Hepatocyte (in vitro differentiated cells): ENCODE measurements at regions not wholly inside any gene's neighbourhood (a gene's known extent, or its start where the extent isn't known, plus 50 kb on each side); places are given as distances from the start of the nearest gene placed in this dataset.

ENCODE experiments used
- DNase-seq: peaks from one replicate; pipeline ENCODE4 v3.0.0-alpha.2; 2016; ENCODE audit warnings: low spot score
- H2AFZ ChIP-seq: fragments of 200-600 bp; sonication (generic); 2 replicates; pipeline ENCODE4 v1.6.0; 2016; ENCODE audit warnings: antibody characterized with exemption, mild to moderate bottlenecking
- H3K27ac ChIP-seq: fragments of 200-600 bp; sonication (generic); 2 replicates; pipeline ENCODE4 v1.5.1; 2016; ENCODE audit warnings: mild to moderate bottlenecking
- H3K27me3 ChIP-seq: fragments of 200-600 bp; sonication (generic); 2 replicates; pipeline ENCODE4 v1.6.1; 2016
- H3K36me3 ChIP-seq: fragments of 200-600 bp; sonication (generic); replicated peaks from 2 replicates; pipeline ENCODE4 v1.5.1; 2016; ENCODE audit warnings: low read depth; ENCODE audit not compliant: insufficient read depth
- H3K4me1 ChIP-seq: fragments of 200-600 bp; sonication (generic); 2 replicates; pipeline ENCODE4 v1.5.1; 2016; ENCODE audit warnings: mild to moderate bottlenecking, moderate library complexity; ENCODE audit not compliant: insufficient read depth
- H3K4me2 ChIP-seq: fragments of 200-600 bp; sonication (generic); 2 replicates; pipeline ENCODE4 v1.6.0; 2016
- H3K4me3 ChIP-seq: fragments of 200-600 bp; sonication (generic); 2 replicates; pipeline ENCODE4 v1.5.1; 2016; ENCODE audit warnings: mild to moderate bottlenecking
- H3K79me2 ChIP-seq: fragments of 200-600 bp; sonication (generic); 2 replicates; pipeline ENCODE4 v1.6.0; 2017; ENCODE audit warnings: mild to moderate bottlenecking
- H3K9me2 ChIP-seq: fragments of 200-600 bp; sonication (generic); replicated peaks from 2 replicates; pipeline ENCODE4 v1.6.0; 2017; ENCODE audit warnings: mild to moderate bottlenecking; ENCODE audit not compliant: insufficient read depth
- H3K9me3 ChIP-seq: fragments of 200-600 bp; sonication (generic); 2 replicates; pipeline ENCODE4 v1.5.1; 2016; ENCODE audit warnings: low read depth, mild to moderate bottlenecking
- H4K20me1 ChIP-seq: fragments of 200-600 bp; sonication (generic); 2 replicates; pipeline ENCODE4 v1.6.0; 2016; ENCODE audit warnings: mild to moderate bottlenecking; ENCODE audit not compliant: insufficient read depth, poor library complexity, severe bottlenecking
- CTCF ChIP-seq: fragments of 200-600 bp; sonication (generic); IDR thresholded peaks from 2 replicates; pipeline ENCODE4 v1.5.1; 2016; ENCODE audit warnings: antibody characterized with exemption, mild to moderate bottlenecking; ENCODE audit not compliant: poor library complexity
- EZH2 ChIP-seq: fragments of 200-600 bp; sonication (generic); IDR thresholded peaks from 2 replicates; pipeline ENCODE4 v1.6.1; 2016; ENCODE audit warnings: antibody characterized with exemption, mild to moderate bottlenecking, borderline replicate concordance
- EZH2phosphoT487 ChIP-seq: fragments of 200-600 bp; sonication (generic); IDR thresholded peaks from one replicate; pipeline ENCODE4 v1.6.1; 2018; ENCODE audit warnings: antibody characterized with exemption, mild to moderate bottlenecking, low read depth, moderate library complexity; ENCODE audit not compliant: unreplicated experiment, severe bottlenecking
- WGBS: methylation state at CpG from one replicate; pipeline ENCODE4 v1.1.6; 2016; ENCODE audit warnings: low lambda C conversion rate; ENCODE audit errors: missing lambda C conversion rate; 5-methylcytosine and 5-hydroxymethylcytosine counted together

- Histone ChIP-seq H3K27me3 (no peaks in the 10 kb centered on the region), H3K27ac (no peak overlapping the region), H3K79me2 (no peaks in the 10 kb centered on the region), H3K36me3 (no peaks in the 10 kb centered on the region), H2AFZ (no peak overlapping the region), H3K9me2 (no peaks in the 10 kb centered on the region), H3K4me1 (peaks cover 5% of the 10 kb centered on the region), H3K4me2 (no peak overlapping the region), H3K4me3 (no peak overlapping the region), H4K20me1 (no peaks in the 10 kb centered on the region), H3K9me3 (no peaks in the 10 kb centered on the region)
- DNase-seq: no peak
- TF ChIP-seq CTCF (no peak), EZH2phosphoT487 (no peak), EZH2 (no peak)
- WGBS: 95% methylated on average over 10 of the region's 10 CpGs
Measured at GRCh38 chr20:50331469-50332363, 141.1 kb downstream of the CEBPB start.

GRCh38 chr20:50332491-50332980, 141.9 kb downstream of the CEBPB start:
- no peak for DNase-seq
- no peaks in the 10 kb centered on the region for H3K9me3 ChIP-seq
- H3K27me3 ChIP-seq: no peaks in the 10 kb centered on the region
- no peaks in the 10 kb centered on the region for H3K36me3 ChIP-seq
- no peaks in the 10 kb centered on the region for H3K9me2 ChIP-seq
- H3K79me2 ChIP-seq: no peaks in the 10 kb centered on the region
- no peaks in the 10 kb centered on the region for H3K4me1 ChIP-seq
- 73% methylated on average over 11 of the region's 11 CpGs for WGBS
- no peak overlapping the region for H2AFZ ChIP-seq
- H3K27ac ChIP-seq: no peak overlapping the region
- no peak overlapping the region for H3K4me3 ChIP-seq
- TF ChIP-seq EZH2 (no peak), EZH2phosphoT487 (no peak), CTCF (no peak)
- no peak overlapping the region for H3K4me2 ChIP-seq
- H4K20me1 ChIP-seq: no peaks in the 10 kb centered on the region

GRCh38 chr20:50333131-50333670, 142.6 kb downstream of the CEBPB start:
- H3K9me3 ChIP-seq: no peaks in the 10 kb centered on the region
- H4K20me1 ChIP-seq: no peaks in the 10 kb centered on the region
- H3K36me3 ChIP-seq: no peaks in the 10 kb centered on the region
- H2AFZ ChIP-seq: no peak overlapping the region
- DNase-seq: no peak
- H3K9me2 ChIP-seq: no peaks in the 10 kb centered on the region
- no peaks in the 10 kb centered on the region for H3K79me2 ChIP-seq
- TF ChIP-seq CTCF (no peak), EZH2phosphoT487 (no peak), EZH2 (no peak)
- no peak overlapping the region for H3K4me2 ChIP-seq
- peaks cover 1% of the 10 kb centered on the region for H3K4me1 ChIP-seq
- no peak overlapping the region for H3K27ac ChIP-seq
- H3K27me3 ChIP-seq: no peaks in the 10 kb centered on the region
- WGBS: 94% methylated on average over 6 of the region's 6 CpGs
- H3K4me3 ChIP-seq: no peak overlapping the region
